PFSK-1 (cell line): ENCODE measurements at regions not wholly inside any gene's neighbourhood (a gene's known extent, or its start where the extent isn't known, plus 50 kb on each side); places are given as distances from the start of the nearest gene placed in this dataset.

ENCODE experiments used
- FOXP2 ChIP-seq: optimal IDR thresholded peaks from 2 replicates; pipeline ENCODE3; 2011; ENCODE audit warnings: borderline replicate concordance, control low read depth, inconsistent platforms; ENCODE audit not compliant: insufficient read depth; ENCODE audit errors: extremely low read length, extremely low read depth
- POLR2AphosphoS5 ChIP-seq: IDR thresholded peaks from 2 replicates; pipeline ENCODE4 v1.6.1; 2012; ENCODE audit warnings: low read depth, mild to moderate bottlenecking, control low read depth, low read length, moderate library complexity
- REST ChIP-seq, 2 experiments: IDR thresholded peaks; 2 replicates each; pipeline versions ENCODE4 v1.6.1 to v1.8.0; 2011 to 2012; ENCODE audit warnings: low read depth in 2 of 2, low read length in 2 of 2, control low read depth in 1 of 2, inconsistent platforms in 1 of 2, mild to moderate bottlenecking in 1 of 2, moderate library complexity in 1 of 2; ENCODE audit not compliant: insufficient read depth in 1 of 2
- SIN3A ChIP-seq: IDR thresholded peaks from 2 replicates; pipeline ENCODE4 v1.6.1; 2012; ENCODE audit warnings: mild to moderate bottlenecking, low read length, moderate library complexity, borderline replicate concordance; ENCODE audit not compliant: insufficient read depth
- TAF1 ChIP-seq: IDR thresholded peaks from 2 replicates; pipeline ENCODE4 v1.6.1; 2012; ENCODE audit warnings: low read length, control low read depth, borderline replicate concordance; ENCODE audit not compliant: insufficient read depth

- TF ChIP-seq TAF1 (no peak), REST (IDR thresholded peaks at IDR 0.05; ENCODE audit: insufficient read depth in 1 of 2, low read depth in 2 of 2, low read length in 2 of 2) (no peak), SIN3A (no peak), FOXP2 (no peak), POLR2AphosphoS5 (no peak)
Observed at GRCh38 chr21:16496609-16497008, 766.8 kb downstream of the USP25 start.

- TF ChIP-seq SIN3A = no peak
Observed at GRCh38 chr21:16500271-16500670, 770.5 kb downstream of the USP25 start.

GRCh38 chr21:16502273-16502672 is 772.5 kb downstream of the USP25 start:
- TF ChIP-seq FOXP2 (no peak), SIN3A (no peak), POLR2AphosphoS5 (no peak), TAF1 (no peak), REST (IDR thresholded peaks at IDR 0.05; ENCODE audit: insufficient read depth in 1 of 2, low read depth in 2 of 2, low read length in 2 of 2) (no peak)

GRCh38 chr21:16502897-16503296 is 773.1 kb downstream of the USP25 start:
- TF ChIP-seq FOXP2 (no peak), SIN3A (no peak), TAF1 (no peak), POLR2AphosphoS5 (no peak), REST (IDR thresholded peaks at IDR 0.05; ENCODE audit: insufficient read depth in 1 of 2, low read depth in 2 of 2, low read length in 2 of 2) (no peak)

GRCh38 chr21:16504281-16504680 is 774.5 kb downstream of the USP25 start:
- TF ChIP-seq POLR2AphosphoS5 (no peak), FOXP2 (no peak), REST (IDR thresholded peaks at IDR 0.05; ENCODE audit: insufficient read depth in 1 of 2, low read depth in 2 of 2, low read length in 2 of 2) (no peak)

- TF ChIP-seq SIN3A = no peak
- no peak for TF ChIP-seq TAF1
- TF ChIP-seq REST (IDR thresholded peaks at IDR 0.05; ENCODE audit: insufficient read depth in 1 of 2, low read depth in 2 of 2, low read length in 2 of 2) = no peak
- TF ChIP-seq FOXP2 = no peak
- no peak for TF ChIP-seq POLR2AphosphoS5
Observed at GRCh38 chr21:16504766-16505165, 775.0 kb downstream of the USP25 start.
